Hematopoietic multipotent progenitor cell treated with erythropoietin and hydrocortisone succinate and interleukin-3 and kit ligand, for 4 days (in vitro differentiated cells): ENCODE measurements at regions not wholly inside any gene's neighbourhood (a gene's known extent, or its start where the extent isn't known, plus 50 kb on each side); places are given as distances from the start of the nearest gene placed in this dataset.
"Not testable (repeated sequence)": the region's sequence is repeated elsewhere in the genome, so short reads cannot be mapped to it uniquely, and the experiment has no call there.

Experiments
- DNase-seq: peaks from one replicate; pipeline ENCODE4 v3.0.0-alpha.2; 2015

DNA sequence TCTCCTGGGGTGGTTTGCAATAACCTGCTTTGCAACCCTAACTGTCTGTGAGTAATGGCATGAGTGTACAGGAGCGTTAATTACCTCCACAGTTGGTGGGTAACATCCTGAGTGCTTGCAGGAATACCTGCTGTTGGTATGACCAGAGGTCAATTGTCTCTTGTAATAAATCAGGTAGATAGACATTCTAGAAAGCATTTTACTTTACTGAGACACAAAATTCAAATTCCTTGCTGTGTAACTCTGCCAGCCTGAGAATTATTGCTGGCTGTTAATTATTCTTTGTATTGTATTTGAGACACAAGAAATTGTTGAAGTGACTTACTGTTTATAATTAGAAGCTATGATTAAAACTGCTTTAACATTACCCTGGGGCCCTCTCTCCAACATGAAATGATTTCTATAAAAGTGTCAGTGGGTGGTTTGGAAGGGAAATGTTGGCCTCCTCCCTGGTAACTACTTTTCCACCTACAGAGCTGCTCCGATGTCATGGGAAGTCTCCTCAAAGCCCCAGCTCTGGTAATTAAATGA is 150.8 kb upstream of the ADCY2 start:
- DNase-seq = no peak

DNA sequence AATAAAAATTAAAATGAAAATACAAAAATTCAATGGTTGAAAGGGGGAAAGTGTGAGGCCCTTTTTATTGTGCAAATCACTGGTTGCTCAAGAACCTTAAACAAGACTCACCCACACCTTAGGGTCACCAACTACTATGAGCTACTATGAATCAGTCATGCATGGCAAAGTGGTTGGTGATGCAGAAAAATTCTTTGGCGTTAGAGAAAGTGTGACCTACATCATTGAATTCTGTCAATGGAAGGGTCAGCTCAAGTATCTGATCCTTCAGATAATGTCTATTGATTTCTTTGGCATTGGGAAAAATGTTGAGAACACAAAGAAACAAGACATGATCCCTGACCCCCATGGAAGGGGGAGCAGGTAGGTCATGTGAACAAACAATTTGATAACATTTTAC is 149.7 kb upstream of the ADCY2 start:
- DNase-seq = no peak

DNA sequence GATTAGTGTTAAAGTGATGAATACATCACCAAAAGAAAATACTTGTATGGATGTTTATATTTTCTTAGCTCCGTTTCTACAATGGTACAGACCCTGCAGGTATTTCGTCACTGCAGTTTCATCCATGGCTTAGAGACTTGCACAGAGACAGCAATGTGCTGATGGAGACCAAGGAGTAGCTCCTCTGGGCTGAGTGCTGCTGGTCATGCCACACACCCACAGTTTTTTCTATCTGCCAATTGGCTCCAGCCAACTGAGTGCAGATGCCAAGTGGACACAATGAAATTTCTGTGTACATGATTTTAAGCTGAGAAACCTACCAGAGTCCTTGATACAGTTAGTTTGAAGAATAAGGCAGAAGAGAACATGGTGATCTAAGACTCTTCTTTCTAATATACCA is 145.9 kb upstream of the ADCY2 start:
- DNase-seq = no peak

DNA sequence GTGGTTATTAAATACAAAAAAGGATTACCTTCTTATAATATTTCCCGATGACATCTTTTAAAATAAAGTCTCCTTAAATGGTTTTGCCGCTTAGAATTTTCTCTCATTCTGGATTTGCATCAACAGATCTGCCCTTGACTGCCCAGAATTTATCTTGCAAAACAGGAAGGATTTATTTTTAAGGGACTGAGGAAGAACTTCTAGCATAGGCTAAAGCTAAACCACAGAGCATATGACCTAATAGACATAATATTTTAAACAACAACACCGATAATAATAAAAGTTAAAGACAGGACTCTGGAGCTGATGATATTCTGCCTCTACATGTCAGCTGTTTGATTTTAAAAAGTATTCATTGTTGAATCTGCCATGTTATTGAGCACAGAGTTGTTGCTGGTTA is 145.3 kb upstream of the ADCY2 start:
- DNase-seq = peak; percentile 27

DNA sequence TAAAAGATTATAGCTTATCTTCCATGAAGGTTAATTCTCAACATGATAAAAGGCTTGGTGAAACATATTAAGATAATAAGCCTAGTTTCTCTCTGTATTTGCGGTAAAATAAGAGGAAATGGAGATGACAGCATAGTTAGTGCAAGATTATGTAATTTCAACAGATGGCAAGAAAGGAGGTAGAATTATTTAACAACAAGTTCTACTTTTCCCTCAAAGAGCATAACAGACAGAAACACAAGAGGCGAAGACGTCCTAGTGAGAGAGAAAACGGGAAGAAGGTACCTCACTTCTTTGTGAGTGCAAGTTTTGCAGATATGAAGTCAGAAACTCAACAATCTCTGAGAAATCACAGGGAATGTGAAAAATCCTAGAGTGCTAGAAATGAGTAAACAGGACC is 144.8 kb upstream of the ADCY2 start:
- peak; percentile 69 for DNase-seq

DNA sequence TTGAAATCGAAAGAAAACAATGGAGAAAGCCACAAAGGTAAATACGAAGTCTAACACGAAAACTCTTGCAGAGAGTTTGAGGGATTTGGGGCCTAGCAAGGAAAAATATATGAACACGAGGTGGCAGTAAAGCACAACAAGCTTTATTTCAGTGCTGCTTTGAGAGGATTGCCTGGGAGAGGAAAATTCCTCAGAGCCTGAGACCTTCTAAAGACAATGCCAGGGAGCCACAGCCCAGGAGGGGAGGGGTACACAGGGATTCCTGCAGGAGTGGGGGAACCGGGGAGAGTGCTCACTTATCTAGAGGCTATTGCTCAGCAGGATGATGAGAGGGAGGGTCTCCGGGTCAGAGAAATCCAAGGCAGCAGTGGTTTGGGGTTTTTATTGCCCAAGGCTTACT is 134.9 kb upstream of the ADCY2 start:
- DNase-seq = peak; percentile 56

DNA sequence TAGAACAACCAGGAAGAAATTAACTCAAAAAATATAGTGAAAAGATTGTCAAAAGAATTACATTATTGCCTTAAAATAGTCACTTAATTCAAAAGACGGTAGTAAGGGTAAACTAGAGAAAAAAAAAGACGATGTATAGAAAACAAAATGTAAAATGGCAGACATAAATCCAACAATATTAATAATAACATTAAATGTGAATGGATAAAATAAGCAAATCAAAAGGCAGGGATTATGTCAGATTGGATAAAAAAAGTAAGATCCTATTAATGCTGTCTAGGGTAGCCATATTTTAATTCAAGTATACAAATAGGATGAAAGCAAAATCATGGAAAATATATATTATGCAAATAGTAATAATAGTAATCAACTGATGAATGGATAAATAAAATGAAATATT is 134.0 kb upstream of the ADCY2 start:
- no peak for DNase-seq

DNA sequence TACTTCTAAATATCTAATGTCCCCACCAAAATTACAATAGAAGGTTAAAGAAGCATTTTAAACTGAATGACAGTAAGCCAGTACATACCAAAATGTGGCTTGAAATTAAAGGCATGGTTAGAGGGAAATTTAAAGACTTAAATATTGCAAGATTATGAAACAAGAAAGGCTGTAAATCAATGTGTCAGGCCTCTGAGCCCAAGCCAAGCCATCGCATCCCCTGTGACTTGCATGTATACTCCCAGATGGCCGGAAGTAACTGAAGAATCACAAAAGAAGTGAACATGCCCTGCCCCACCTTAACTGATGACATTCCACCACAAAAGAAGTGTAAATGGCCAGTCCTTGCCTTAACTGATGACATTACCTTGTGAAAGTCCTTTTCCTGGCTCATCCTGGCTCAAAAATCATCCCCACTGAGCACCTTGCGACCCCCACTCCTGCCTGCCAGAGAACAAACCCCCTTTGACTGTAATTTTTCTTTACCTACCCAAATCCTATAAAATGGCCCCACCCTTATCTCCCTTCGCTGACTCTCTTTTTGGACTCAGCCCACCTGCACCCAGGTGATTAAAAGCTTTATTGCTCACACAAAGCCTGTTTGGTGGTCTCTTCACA is 132.4 kb upstream of the ADCY2 start:
- peak; percentile 50 for DNase-seq

DNA sequence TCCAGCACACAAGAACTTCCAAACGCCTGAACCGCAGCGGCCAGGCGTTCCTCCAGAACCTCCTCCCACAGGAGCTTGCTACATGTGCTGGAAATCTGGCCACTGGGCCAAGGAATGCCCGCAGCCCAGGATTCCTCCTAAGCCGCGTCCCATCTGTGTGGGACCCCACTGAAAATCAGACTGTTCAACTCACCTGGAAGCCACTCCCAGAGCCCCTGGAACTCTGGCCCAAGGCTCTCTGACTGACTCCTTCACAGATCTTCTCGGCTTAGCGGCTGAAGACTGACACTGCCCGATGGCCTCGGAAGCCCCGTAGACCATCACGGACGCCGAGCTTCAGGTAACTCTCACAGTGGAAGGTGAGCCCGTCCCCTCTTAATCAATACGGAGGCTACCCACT is 130.2 kb upstream of the ADCY2 start:
- not testable (repeated sequence) for DNase-seq

DNA sequence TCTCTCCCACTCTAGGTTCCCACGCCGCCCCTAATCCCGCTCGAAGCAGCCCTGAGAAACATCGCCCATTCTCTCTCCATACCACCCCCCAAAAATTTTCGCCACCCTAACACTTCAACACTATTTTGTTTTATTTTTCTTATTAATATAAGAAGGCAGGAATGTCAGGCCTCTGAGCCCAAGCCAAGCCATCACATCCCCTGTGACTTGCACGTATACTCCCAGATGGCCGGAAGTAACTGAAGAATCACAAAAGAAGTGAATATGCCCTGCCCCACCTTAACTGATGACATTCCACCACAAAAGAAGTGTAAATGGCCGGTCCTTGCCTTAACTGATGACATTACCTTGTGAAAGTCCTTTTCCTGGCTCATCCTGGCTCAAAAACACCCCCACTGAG is 127.2 kb upstream of the ADCY2 start:
- not testable (repeated sequence) for DNase-seq

DNA sequence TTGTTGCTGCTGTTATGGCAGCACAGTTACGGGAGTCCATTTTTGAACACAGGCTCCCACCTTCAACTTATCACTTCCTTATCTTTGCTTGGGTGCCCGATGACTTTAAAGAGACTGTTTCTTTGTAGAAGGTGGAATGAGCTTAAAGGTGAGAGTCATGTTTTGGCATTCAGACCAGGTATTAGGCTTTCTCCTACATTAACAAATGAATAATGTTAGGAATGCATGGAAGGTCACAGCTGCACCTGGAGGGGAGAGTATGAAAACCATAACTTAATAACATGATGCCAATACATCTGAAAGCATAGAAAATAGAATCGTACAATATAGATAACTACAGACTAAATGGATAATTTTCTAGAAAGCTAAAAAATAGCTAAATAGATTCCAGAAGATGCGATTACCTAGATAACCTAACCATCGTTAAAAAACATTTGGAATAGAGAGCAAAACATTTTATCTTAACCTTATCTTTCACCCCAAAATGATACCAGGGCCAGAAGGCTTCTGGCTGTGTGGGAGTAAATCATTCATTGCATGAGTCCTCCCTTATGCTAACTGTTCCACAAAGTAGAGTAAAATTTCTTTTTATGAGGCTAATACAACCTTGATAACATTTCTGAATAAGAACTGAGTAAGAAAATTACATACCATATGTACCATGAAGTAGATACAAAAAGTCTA is 126.2 kb upstream of the ADCY2 start:
- DNase-seq = no peak

DNA sequence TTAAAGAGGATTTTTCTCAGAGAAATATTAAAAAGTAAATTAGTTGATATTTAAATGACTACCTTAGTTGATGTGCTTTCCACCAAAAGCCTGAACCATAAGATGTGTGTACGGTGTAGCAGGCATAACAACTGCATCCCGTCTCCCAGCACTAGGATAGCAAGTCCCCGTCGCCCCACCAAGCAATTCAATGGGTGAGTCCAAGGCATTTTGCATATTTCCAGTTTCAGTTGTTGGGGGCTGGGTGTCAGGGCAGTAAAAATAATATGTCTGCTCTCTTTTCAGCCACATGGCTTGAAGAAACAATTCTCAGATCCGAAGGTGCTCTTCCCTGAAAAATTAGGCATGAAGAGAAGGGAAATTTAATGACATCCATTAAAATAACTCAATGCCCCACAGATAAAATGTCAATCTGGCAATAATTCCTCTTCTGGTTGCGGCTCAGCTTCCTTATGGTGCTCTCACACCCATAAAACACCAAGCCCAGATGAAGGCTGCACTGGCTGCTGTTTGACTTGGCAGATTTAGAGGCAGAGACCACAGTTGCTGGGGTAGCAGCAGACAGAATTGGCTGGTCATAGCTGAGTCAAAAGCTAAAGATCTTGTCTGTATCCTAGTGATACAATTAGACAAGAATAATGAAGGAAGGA is 124.4 kb upstream of the ADCY2 start:
- DNase-seq = no peak

DNA sequence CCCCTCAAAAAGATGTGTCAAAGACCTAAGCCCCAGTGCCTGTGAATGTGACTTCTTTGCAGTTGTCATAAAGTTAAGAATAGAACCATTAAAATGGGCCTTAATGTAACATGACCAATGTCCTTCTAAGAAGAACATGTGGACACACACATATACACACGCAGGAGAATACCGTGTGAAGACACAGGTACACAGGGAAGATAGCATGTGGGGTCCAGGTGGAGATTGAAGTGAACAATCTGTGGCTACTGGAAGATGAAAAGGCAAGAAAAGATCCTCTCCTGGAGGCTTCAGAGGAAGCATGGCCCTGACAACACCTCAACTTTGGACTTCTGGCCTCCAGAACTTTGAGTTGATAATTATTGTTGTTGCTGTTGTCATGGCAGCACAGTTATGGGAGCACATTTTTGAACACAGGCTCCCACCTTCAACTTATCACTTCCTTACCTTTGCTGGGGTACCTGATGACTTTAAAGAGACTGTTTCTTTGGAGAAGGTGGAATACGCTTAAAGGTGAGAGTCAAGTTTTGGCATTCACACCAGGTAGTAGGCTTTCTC is 123.5 kb upstream of the ADCY2 start:
- DNase-seq = no peak

DNA sequence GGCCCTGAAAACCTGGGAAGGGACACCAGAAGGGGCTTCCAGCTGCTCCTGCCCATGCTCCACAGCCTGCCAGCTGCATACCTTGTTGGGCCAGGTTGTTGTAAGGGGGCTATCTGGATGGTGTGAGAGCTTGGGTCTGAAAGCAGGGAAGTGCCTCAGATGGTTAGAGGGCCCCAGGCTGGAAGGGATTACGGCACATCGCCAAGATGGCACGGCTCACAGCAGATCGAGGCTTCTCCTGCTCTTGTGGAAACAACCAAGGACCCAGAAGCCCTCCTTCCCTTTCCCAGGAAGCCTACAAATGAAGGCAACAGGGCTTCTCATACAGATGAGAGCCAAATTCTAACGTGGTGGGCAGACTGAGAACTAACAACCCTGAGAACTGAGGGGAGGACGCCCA is 121.7 kb upstream of the ADCY2 start:
- DNase-seq = no peak

DNA sequence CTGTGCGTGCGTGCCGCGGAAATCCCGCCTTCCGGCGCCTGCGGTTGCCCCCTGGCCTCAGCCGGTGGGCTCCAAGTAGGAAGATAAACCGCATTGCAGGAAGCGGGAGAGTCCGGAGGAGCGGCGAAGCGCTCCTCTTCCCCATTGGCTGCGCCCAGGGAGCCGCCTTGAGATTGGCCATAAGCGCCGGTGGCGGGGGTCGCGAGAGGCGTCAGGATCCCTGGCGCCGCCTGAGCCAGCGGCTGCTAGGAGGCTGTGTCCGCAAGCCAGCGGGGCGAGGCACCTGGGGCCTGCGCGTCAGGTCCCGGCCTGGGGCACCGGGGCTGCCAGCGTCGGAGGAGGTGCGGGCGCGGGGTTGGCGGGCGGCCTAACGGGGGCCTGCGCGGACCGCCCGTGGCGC is 106.3 kb upstream of the ADCY2 start:
- not testable (repeated sequence) for DNase-seq

DNA sequence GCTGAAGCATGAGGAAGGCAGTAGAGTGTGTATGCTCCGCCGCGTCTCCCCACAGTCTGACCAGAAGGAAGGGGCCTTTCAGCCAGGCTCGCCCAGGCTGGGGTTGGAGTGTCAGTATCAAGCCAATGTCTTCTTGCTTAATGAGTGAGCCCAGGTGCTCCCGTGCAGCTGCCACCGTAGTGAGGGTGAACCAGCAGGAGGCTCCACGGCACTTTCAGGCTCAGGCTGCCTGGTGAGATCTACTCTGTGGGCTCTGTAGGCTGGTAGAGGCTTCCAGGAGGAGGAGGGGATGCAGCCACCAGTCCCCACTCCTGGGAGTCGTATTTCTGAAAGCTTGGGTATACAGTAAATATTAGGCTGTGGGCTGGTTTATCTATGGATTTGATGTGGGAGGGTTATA is 98.1 kb upstream of the ADCY2 start:
- DNase-seq = not testable (repeated sequence)

DNA sequence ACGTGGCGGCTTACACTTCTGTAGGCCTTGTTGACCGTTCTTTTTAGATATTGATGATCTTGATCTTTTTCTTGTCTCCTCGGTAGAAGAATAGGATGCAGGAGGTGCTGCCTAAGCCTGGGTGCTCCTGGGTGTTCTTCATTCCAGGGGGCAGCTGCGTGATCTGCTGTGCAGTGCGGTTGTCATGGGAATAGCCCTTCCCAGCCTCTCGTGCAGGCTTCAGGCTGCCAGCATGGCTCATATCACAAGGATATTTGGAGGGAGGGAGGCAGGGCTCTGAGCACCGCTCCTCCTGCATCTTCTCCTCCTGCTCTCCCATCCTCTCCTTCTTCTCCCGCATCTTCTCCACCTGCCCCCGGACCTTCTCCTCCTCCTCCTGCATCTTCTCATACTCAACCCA is 96.2 kb upstream of the ADCY2 start:
- DNase-seq = not testable (repeated sequence)

DNA sequence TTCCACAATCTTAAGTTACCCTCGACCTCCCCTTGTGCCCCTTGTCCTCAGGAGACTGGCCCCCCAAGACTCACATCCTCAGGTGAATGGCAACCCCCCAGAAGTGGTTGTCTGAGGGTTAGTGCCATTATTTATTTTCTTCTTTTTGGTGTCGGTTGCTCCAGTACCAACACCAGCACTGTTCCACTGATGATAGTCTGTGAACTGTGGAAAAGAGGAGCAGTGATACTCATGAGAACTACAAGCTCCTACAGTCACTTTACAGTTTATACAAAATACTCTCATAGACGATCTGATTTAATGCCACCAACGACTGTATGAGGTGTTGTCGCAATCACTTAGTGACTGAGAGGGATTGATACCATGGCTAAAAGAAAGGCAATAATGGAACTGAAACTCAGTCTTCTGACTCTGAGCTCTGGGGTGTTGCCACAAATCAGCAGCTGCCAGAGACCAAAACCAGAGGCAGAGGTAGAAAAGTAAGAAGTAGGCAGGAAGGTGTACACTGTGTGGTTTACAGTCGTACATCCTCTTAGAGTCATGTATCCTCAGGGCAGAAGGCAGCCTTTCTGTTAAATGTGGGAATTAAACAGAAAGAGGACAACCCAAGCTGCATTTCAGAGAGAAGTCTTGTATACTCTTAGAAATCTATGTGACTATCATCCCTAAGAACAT is 90.8 kb upstream of the ADCY2 start:
- not testable (repeated sequence) for DNase-seq

DNA sequence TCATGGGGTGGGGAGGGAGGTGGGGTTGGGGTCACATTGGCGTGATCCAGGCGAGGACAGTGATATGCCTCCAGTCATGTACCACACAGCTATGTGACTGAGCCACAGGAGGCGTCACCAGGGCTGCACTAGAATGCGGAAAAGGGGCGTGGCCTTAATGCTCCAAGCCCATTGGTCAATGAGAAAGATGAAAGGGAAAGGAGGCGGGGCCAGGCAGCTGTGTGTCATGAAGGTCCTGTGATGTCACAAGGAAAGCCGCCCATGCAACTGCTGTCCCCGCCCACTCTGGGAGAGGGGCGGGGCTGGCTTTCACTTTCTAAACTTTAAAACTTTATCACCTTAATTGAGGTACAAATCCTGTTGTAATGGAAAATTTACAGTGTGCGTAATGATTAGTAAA is 89.4 kb upstream of the ADCY2 start:
- peak; percentile 22 for DNase-seq

DNA sequence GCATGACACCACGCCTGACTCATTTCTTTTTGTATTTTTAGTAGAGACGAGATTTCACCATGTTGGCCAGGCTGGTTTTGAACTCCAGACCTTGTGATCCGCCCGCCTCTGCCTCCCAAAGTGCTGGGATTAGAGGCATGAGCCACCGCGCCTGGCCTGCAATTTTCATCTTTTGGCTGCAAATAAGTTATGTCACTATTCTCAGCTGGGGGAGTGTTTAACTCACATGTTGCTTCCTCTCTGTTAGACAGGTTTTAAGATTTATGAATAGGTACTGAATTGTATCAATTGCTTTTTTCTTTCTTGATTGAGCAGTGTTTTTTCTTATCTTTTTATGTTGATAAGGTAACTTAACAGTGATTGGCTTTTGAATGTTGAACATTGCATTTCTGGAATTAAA is 88.2 kb upstream of the ADCY2 start:
- DNase-seq = not testable (repeated sequence)

DNA sequence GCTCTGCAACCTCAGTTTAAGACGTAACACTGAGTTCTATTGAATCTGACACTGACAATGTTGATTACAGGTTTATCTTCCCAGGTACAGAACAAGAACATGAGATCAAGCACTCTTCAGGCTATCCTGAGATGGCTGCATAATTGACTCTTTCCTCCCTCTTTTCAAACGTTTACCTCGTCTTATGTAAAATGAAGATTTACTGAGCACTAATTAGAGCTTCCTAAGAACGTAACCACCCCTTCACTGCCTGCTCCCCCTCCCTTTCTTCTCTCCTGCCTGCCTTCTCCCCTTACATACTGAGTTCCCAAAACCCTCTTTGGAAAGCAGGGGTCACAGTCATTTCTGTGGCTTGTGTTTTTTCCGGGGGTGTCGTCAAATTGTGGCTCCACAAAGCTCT is 86.2 kb upstream of the ADCY2 start:
- not testable (repeated sequence) for DNase-seq

DNA sequence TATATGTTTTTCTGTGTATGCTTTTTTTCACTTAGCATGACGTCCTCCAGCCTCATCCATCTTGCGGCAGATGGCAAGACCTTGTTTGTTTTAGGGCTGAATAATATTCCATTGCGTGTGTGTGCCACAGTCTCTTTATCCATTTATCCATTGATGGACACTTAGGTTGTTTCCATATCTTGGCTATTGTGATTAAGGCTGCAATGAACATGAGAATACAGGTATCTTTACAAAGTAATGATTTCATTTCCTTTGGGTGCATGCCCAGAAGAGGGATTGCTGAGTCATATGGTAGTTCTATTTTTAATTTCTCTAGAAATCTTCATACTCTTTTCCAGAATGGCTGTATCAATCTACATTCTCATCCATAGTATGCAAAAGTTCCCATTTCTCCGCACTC is 85.3 kb upstream of the ADCY2 start:
- DNase-seq = not testable (repeated sequence)

DNA sequence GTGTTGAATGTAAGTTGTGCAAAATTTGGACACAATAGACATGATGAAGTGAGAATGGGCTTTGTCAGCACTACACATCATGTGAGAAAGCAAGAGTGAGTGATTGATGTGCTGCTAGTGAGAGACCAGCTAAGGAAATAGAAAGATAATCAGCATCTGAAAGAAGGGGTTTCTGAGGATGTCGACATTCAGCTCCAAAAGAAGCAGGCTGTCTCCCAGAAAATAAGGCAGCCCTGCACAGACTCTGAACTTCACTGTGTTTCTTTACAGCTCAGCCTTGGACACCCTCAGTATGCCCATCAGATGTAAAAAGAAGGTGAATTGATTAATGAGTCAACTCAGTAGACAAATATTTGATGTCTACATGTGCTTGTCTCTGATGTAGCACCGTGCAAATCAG is 80.8 kb upstream of the ADCY2 start:
- DNase-seq = no peak
